ENCODE measurements at regions not wholly inside any gene's neighbourhood (a gene's known extent, or its start where the extent isn't known, plus 50 kb on each side); places are given as distances from the start of the nearest gene placed in this dataset.
A peak's percentile ranks its signal among the peaks of the same experiment; 100 is the strongest.

DNA sequence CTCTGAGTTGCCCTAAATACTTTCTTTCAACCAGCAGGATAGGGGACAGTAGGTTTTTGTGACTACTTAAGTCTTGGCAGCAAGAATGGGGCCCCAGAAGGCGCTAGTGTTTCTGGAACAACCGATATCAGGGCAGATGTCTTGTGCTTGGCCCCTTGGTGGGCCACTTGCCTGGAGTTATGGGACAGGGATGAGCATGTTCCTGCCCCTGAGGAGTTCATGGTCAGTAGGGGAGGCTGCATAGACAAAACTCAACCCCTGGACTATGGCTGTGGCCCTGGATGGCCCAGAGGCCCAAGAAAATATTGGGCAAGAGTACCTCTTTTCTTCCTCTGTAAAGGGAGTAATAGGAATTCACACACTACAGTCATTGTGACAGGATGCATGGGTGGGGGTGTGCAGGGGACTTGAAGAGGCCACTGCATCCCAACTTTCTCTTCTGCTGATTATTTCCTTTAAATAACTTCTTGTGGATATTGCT is 57.7 kb upstream of the IGFBP3 start:
- no peak for DNase-seq (ENCODE audit: low read depth in 4 of 4, low spot score in 3 of 4)

DNA sequence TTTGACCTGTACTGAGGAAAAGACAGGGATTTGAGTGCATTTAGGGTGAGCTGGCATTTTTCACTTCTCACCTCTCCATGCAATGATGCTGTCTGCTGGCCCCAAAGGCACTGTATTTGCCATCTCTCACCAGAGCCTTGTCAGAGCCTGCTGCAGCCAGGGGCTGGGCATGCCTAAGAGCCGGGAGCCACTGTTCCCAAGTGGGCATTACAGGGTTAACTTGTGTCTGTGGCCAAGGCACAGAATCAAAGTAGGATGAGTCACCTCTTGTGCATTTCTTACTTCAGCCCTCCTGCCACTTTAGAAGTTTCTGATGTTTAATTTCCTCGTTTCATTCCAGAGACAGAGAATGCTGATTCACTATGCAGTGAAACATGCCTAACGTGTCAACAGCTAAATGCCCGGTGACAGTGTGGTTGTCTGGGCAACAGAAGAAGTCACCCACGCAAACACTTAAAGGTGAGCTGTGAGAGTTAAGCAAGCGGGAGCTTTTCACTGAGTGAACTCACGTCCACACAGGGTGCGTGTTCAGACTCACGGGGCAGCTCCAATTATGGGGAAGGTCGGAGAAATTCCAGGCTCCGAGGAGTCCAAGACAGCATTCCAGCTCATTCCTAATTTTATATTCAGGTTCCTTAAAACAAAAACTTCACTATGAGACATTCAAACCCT is 57.1 kb upstream of the IGFBP3 start:
- DNase-seq (ENCODE audit: low read depth in 4 of 4, low spot score in 3 of 4) = peak in 2 of 4 donors; percentile 38 to 44

DNA sequence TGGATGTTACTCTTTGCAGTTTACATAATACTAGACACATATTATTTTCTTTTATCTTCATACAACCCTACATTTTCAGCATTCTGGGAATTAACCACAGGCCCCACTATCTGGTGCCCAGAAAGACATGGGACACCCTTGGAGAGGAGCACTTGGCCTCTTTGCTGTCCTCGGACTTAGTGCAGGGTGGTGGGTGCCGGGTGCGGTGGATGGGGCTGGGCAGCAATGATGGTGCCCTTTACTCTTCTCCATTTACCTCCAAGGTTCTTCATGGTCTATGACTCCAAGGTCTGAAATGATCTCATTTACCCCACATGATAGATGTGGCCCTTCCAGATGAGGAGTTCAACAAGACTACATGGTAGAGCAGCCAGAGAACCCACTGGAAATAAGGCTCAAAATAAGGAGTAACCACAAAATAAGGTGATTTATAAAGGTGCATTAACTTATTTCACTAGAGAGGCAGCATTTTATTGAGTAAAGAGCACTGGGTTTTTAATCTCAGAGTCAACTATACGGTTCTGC is 56.2 kb upstream of the IGFBP3 start:
- DNase-seq (ENCODE audit: low read depth in 4 of 4, low spot score in 3 of 4) = no peak

DNA sequence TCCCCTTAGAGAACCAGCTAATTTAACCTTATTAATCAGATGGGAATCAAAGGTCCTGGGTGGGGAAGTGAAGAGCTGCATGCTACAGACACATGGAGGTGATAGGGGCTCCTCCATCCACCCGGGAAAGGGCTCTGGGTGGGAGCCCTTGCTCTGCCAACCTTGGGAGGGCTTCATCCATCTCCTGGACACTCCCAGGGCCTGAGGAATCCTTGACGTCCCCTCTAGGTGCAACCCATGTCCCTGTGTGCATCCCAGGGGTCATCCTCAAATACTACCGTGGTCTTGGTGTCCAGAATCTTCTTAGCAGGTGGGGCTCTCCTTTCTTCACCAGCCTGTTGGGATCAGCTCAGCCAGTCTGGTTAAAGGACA is 55.4 kb upstream of the IGFBP3 start:
- no peak for DNase-seq (ENCODE audit: low read depth in 4 of 4, low spot score in 3 of 4)

DNA sequence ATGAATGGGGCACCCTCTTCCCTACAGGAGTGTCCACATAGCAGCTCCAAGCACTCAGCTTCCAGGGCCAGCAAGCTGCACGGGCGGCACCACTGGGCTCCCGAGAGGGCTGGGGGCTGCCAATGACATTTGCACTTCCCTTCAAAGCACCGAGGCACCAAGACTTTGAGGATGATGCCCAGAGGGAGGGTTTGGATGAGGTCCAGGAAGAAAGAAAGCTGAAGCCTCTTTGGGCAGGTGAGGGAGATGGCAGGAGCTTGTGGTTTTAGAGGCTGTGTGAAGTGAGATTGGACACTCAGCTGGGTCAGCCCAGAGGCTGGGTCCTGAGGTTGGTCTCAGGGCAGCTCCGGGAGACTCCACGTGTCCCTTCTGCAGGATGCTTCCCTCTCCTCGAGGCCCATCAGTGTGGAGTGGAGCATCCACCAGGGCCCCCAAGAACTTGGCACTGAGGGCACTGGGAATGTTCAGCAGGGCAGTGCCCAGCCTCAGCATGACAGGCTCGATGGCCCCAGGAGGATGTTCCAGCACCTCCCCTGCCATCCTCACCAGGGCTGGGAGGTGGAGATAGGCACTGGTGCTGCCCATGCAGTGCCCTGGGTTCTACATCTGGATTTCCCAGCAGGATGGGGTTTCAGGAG is 54.9 kb upstream of the IGFBP3 start:
- no peak for DNase-seq (ENCODE audit: low read depth in 4 of 4, low spot score in 3 of 4)

DNA sequence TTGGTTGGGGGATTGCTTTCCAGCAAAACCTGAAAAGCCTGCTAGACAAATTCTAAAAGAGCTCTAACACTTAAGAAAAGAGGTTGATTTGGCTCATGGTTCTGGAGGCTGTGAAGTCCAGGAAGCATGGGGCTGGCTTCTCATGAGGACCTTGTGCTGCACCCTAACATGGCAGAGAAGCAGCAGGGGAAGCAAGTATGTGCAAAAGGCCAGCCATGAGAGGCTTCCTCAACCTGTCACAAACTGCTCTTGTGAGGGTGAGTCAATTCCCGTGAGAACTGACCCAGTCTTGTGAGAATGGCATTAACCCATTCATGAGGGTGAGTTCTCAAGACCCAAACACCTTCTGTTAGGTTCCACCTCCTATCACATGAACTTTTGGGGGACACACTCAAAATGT is 54.3 kb upstream of the IGFBP3 start:
- no peak for DNase-seq (ENCODE audit: low read depth in 4 of 4, low spot score in 3 of 4)

DNA sequence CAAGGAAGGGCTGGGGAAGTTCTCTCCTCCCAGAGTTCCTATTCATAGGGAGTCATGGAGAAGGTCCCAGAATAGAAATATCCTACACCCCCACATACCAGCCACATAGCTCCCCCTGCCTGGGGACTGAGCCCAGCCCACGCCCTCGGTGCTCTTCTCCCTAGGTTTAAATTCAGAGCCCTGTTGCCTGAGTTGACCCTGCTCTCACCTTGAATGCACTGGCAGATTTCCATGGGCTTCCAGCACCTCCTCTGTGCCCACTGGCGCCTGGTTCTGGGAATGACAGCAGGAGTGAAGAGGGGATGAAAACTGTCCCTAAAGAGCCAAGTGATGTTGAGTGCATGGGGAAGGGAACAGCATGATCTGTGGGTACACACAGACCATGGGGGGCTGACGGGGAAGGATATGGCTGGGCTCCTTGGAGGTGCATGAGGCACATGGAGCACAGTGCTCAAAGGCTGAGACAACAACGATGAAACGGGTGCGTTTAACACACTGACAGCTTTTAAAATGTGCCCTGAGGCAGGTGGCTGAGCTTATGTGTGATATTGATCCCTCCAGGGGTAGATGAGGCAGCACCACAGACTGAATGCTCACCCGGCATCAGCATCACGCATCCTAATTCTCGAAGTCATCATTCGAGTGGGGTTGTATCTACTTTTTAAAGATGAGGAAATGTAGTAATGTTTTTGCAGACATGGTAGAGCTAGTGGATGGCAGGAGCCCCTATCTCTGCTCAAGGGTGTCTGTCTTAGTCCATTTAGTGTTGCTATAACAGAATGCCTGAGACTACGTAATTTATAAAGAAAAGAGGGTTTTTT is 53.7 kb upstream of the IGFBP3 start:
- no peak for DNase-seq (ENCODE audit: low read depth in 4 of 4, low spot score in 3 of 4)

DNA sequence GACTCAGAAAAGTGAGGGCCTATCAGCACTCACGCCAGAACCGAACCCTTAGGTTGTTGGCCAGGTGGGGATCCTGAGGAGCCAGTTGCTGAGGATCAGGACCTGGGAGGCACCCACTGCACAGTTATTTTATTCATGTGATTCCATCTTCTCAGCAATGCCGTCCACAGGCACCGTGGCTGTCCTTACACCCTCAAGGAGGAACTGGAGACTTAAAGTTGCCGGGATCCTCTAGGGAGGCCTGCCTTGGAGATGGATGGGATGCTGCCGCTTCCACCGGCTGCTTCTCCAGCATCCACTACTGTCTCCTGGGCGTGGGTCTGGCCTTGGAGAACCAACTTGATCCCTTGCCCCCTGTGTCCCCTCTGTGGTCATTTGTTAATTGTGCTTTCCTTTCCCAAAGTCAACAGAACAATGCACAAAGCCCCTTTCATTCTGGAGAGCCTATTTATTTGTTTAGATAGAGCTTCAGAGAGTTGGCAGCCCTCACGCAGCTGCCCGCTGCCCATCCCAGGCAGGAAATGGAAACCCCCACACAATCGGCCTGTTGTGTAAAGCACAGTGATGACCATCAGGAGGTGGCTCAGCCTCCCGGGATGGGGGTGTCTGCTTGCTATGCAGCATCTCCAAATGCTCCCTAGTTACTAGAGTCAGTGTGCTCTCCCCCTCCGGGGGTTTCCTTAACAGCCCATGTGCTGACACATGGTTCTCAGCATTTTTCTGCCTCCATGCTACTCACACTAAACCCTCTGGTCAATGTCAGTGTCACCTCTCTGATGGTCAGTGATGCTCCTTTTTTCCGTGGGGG is 52.9 kb upstream of the IGFBP3 start:
- no peak for DNase-seq (ENCODE audit: low read depth in 4 of 4, low spot score in 3 of 4)

DNA sequence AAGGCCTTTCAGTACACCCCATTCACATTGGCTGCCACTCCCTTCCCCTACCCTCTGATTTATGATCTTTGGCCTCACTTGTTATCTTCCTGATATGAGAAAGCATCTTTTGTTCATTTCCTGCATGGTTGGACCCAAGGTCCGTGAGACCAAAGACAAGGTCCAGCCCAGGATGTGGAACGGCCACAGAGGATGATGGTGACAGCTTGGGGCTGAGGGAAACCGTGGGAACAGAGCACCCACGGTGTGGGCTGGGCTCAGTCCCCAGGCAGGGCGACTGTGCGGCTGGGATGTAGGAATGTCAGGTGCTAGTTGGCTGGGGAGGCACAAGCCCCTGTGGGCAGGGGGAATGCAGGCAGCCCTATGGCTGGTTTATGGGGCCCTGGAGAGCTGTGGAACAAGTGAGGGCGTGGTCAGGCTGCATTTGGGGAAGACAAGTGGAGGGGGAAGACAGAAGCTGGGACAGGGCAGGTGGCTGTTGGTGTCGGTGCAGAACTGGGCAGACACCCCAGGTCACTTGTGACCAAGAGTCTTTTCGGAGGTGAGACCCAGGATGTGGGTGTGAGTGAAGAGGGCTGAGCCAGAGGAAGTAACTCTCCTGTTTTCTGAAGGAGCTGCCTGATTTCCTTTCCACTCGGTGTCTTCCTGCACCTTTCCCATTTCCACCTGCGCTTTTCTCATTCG is 51.7 kb upstream of the IGFBP3 start:
- DNase-seq (ENCODE audit: low read depth in 4 of 4, low spot score in 3 of 4) = no peak

DNA sequence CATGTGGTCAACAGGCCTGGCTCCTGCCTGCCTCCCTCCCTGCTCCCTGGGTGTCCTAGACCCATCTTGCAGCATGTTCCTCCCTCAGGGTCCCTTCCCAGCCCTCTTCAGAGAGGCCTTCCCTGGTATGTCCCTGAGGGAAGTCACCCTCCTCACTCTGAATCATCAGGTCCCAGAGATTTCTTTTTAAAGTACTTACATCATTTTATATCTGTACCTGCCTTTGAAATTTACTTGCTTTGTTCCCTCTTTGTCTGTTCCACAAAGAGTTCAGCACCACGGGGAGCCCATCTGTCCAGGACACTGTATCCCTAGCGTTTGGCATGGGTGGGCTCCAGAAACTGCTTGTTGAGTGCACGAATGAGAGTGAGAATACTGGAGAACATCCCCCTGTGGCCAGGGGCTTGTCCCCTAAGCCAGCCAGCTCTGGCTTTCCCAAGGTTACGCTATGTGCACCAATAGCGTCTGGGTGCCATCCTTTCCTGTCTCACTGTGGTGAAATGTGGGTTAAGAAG is 50.6 kb upstream of the IGFBP3 start:
- no peak for DNase-seq (ENCODE audit: low read depth in 4 of 4, low spot score in 3 of 4)

DNA sequence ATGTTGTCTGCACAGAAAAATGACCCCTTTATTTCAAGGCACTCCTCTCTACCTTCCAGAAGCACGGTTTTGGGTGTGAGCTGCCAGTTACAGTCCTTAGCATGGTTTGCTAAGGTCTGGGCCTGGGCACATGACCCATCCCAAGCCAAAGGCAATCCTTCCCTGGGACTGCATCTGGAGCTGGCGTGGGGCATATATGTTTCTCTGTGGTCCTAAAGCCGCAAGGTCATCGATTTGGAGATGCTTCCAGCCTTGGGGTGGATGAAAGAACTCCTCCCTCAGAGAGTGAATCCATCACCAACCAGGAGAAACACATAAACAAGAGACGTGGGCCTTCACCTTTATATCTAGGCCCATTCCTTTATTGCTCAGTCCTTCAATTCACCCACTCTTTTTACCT is 50.1 kb upstream of the IGFBP3 start:
- no peak for DNase-seq (ENCODE audit: low read depth in 4 of 4, low spot score in 3 of 4)

All from right renal pelvis (tissue), 4 donors.